ENCODE measurements at regions not wholly inside any gene's neighbourhood (a gene's known extent, or its start where the extent isn't known, plus 50 kb on each side); places are given as distances from the start of the nearest gene placed in this dataset.

DNA sequence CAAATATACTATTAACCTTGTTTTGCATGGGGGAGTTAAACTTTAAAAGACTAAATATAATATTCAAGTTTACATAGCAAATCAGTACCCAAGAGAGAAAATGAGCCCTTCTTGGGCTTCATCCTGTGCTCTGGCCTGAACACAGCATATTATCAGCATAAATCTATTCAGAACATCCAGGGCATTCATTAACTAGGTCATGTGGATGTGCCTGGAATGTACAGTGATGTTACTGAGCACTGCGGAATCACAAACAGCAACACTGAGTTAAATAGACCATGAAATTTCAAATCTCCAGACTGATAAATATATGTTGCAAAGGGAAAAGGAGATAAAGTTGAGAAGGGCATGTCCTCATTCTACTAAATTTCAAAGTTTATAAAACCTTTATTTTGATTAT is 426.4 kb downstream of the AASDHPPT start:
- H3K4me1 ChIP-seq (ENCODE audit: control insufficient read depth in 1 of 2, low read depth in 2 of 2): no peaks in the 10 kb centered on the region
- ATAC-seq (ENCODE audit: insufficient number of reproducible peaks, low FRiP score, low read depth) (no peak), DNase-seq (ENCODE audit: low spot score) (no peak)
- H3K27ac ChIP-seq: no peak overlapping the region
- no peaks in the 10 kb centered on the region for H3K27me3 ChIP-seq (replicated peaks; ENCODE audit: insufficient read depth)
- TF ChIP-seq CTCF (IDR thresholded peaks at IDR 0.05): no peak
- no peak overlapping the region for H3K4me3 ChIP-seq
- no peaks in the 10 kb centered on the region for H3K36me3 ChIP-seq
- H3K9me3 ChIP-seq: no peaks in the 10 kb centered on the region

DNA sequence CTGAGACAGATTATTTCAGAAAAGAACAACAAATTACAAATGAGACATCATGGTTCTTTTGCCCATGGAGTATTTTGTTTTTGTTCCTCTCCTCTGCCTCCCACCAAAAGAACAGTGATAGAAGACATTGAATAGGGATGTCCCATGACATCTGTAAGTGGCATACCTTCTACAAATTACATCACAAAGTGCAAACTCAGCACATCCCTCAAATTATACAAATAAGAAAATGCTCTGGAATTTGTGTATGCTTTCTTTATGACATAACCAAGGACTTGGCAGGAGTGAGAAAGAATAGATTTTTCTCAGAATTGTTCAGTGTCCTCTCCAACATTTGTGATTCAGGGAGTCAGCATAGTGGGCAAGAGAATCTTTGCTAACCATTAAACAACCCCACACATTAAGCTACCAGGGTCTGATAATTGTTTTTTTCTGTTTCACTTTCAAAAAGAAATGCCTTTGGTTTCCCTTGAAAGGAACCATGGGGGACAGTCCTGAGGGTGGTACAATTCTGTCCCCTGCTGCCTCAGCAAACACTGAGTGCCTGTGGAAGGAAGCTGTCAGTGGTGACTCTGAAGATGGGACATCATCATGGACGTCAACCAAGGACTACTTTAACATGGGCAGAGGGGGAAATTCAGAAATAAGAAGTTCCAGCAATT is 430.3 kb downstream of the AASDHPPT start:
- no peaks in the 10 kb centered on the region for H3K9me3 ChIP-seq
- no peak for TF ChIP-seq CTCF (IDR thresholded peaks at IDR 0.05)
- DNase-seq (ENCODE audit: low spot score) (no peak), ATAC-seq (ENCODE audit: insufficient number of reproducible peaks, low FRiP score, low read depth) (no peak)
- no peaks in the 10 kb centered on the region for H3K27me3 ChIP-seq (replicated peaks; ENCODE audit: insufficient read depth)
- H3K4me1 ChIP-seq (ENCODE audit: control insufficient read depth in 1 of 2, low read depth in 2 of 2): no peaks in the 10 kb centered on the region
- H3K36me3 ChIP-seq: no peaks in the 10 kb centered on the region
- H3K27ac ChIP-seq: no peak overlapping the region
- no peak overlapping the region for H3K4me3 ChIP-seq

DNA sequence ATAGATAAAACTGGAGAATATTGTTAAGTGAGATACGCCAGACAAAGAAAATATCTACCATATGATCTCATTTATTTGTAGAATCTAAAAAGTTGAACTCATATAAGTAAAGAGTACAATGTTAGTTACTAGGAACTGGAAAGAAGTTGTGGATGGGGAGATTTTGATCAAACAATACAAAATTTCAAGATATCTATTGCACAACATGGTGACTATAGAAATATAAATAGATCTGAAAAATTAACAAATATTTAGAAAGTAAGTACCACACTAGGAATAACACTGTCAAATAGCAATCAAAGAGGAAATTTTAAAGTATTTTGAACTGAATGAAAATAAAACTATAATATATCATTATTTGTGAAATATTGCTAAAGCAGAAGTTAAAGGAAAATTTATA is 437.2 kb downstream of the AASDHPPT start:
- DNase-seq (ENCODE audit: low spot score): no peak
- H3K9me3 ChIP-seq: no peaks in the 10 kb centered on the region

GRCh38 chr11:106517426-106517825 is 440.0 kb downstream of the AASDHPPT start:
- Histone ChIP-seq H3K27ac (no peak overlapping the region), H3K4me3 (no peak overlapping the region), H3K36me3 (no peaks in the 10 kb centered on the region), H3K27me3 (replicated peaks; ENCODE audit: insufficient read depth) (no peaks in the 10 kb centered on the region), H3K4me1 (ENCODE audit: control insufficient read depth in 1 of 2, low read depth in 2 of 2) (no peaks in the 10 kb centered on the region), H3K9me3 (no peaks in the 10 kb centered on the region)
- no peak for DNase-seq (ENCODE audit: low spot score)
- no peak for TF ChIP-seq CTCF (IDR thresholded peaks at IDR 0.05)
- no peak for ATAC-seq (ENCODE audit: insufficient number of reproducible peaks, low FRiP score, low read depth)

More for the DNA sequence above, 437.2 kb downstream of the AASDHPPT start:
- Histone ChIP-seq H3K36me3 (no peaks in the 10 kb centered on the region), H3K4me3 (no peak overlapping the region), H3K27ac (no peak overlapping the region), H3K4me1 (ENCODE audit: control insufficient read depth in 1 of 2, low read depth in 2 of 2) (no peaks in the 10 kb centered on the region), H3K27me3 (replicated peaks; ENCODE audit: insufficient read depth) (no peaks in the 10 kb centered on the region)
- no peak for ATAC-seq (ENCODE audit: insufficient number of reproducible peaks, low FRiP score, low read depth)
- TF ChIP-seq CTCF (IDR thresholded peaks at IDR 0.05): no peak

DNA sequence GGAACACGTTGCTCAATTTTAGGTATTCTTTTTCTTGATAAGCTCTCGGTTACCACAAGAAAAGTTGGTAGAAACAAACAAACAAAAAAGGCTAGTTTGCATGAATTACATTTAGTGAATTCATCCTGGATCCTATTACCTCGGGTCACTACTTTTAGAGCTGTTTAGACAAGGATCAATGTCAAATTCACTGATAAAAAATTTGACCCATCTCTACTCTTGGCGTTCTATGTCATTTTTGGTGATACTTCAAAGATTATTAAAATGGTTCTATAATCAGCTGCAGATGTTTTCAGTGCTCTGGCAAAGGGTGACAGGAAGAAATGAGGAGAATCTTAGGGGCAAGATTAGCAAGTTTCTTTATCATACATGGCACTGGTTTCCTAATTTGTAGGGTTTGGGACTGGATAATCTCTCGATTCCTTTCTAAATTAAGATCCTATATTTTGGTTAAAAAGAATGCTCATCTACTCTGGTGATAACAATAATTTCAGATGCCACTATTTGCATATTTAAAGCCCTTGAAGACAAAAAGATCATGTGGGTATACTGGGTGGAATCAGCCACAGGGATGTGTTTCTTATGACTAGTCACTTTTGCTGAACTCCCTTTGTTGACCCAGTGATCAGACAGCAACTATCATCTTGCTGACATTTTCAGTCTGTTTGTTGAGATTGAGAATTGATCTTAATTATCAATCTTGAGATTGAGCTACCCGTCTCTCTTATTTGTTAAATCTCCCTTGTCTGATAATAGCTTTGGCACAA is 442.9 kb downstream of the AASDHPPT start:
- ATAC-seq (ENCODE audit: insufficient number of reproducible peaks, low FRiP score, low read depth) (no peak), DNase-seq (ENCODE audit: low spot score) (no peak)
- Histone ChIP-seq H3K9me3 (no peaks in the 10 kb centered on the region), H3K4me1 (ENCODE audit: control insufficient read depth in 1 of 2, low read depth in 2 of 2) (no peaks in the 10 kb centered on the region), H3K27ac (no peak overlapping the region), H3K4me3 (no peak overlapping the region), H3K27me3 (replicated peaks; ENCODE audit: insufficient read depth) (no peaks in the 10 kb centered on the region), H3K36me3 (no peaks in the 10 kb centered on the region)
- no peak for TF ChIP-seq CTCF (IDR thresholded peaks at IDR 0.05)
